B cell (primary cell): ENCODE measurements at regions not wholly inside any gene's neighbourhood (a gene's known extent, or its start where the extent isn't known, plus 50 kb on each side); places are given as distances from the start of the nearest gene placed in this dataset.

Experiments used
- ATAC-seq: fragments of 200-7000 bp; cut with Tn5 transposase; one replicate; pipeline ENCODE4 v1.10.0; 2021; ENCODE audit warnings: low read depth, mild to moderate bottlenecking, moderate number of reproducible peaks, moderate library complexity
- CTCF ChIA-PET: fragments of 350-600 bp; sonication (Branson Sonifier 250); formaldehyde crosslinking; loops from one replicate; lab custom pipeline; 2021; ENCODE audit warnings: antibody characterized with exemption, inconsistent platforms; lab: Charles Lee
- POLR2A ChIA-PET: fragments of 350-600 bp; sonication (Branson Sonifier 250); formaldehyde crosslinking; loops from one replicate; lab custom pipeline; 2021; ENCODE audit warnings: antibody characterized with exemption; lab: Charles Lee
- DNase-seq: peaks from one replicate; pipeline ENCODE4 v3.0.0; 2013
- H2AFZ ChIP-seq: 2 replicates; pipeline ENCODE4 v1.6.1; 2012; ENCODE audit warnings: mild to moderate bottlenecking, low read depth, low read length; ENCODE audit not compliant: insufficient read depth, poor library complexity, severe bottlenecking
- H3K27ac ChIP-seq, 2 donors: 1 replicate in 1 of 2; 2 replicates in 1 of 2; pipeline ENCODE4 v1.5.1; 2012 to 2013; ENCODE audit warnings: low read length in 2 of 2, mild to moderate bottlenecking in 2 of 2, moderate library complexity in 1 of 2
- H3K27me3 ChIP-seq, 4 experiments: fragments of 200-600 bp in 1 of 4; sonication (generic) in 1 of 4; replicated peaks in 1 of 4; 1 replicate in 2 of 4; 2 replicates in 2 of 4; pipeline versions ENCODE4 v1.6.1 to v1.7.0; 2013 to 2016; ENCODE audit warnings: low read length in 3 of 4, mild to moderate bottlenecking in 2 of 4, mixed read lengths in 1 of 4, moderate library complexity in 1 of 4; ENCODE audit not compliant: insufficient read depth in 4 of 4, control insufficient read depth in 3 of 4; ENCODE audit errors: control extremely low read depth in 1 of 4
- H3K36me3 ChIP-seq, 2 experiments: replicated peaks in 1 of 2; 1 replicate in 1 of 2; 2 replicates in 1 of 2; pipeline versions ENCODE4 v1.6.1 to v1.7.1; 2013; ENCODE audit warnings: low read length in 1 of 2; ENCODE audit not compliant: insufficient read depth in 2 of 2, control insufficient read depth in 1 of 2; ENCODE audit errors: control extremely low read depth in 1 of 2, extremely low read depth in 1 of 2
- H3K4me1 ChIP-seq, 2 donors: fragments of 200-600 bp in 1 of 2; sonication (generic) in 1 of 2; 1 replicate in 1 of 2; 2 replicates in 1 of 2; pipeline versions ENCODE4 v1.5.1 to v1.6.1; 2013 to 2017; ENCODE audit warnings: low read length in 2 of 2; ENCODE audit not compliant: control insufficient read depth in 2 of 2, insufficient read depth in 2 of 2
- H3K4me2 ChIP-seq: replicated peaks from 2 replicates; pipeline ENCODE3; 2012; ENCODE audit warnings: mild to moderate bottlenecking, low read depth, low read length; ENCODE audit not compliant: poor library complexity, severe bottlenecking
- H3K4me3 ChIP-seq, 5 experiments: fragments of 200-600 bp in 1 of 5; sonication (generic) in 1 of 5; 1 replicate in 3 of 5; 2 replicates in 2 of 5; pipeline versions ENCODE4 v1.5.1 to v1.7.0; 2011 to 2016; ENCODE audit warnings: low read length in 4 of 5, mild to moderate bottlenecking in 4 of 5, low read depth in 2 of 5, control low read depth in 1 of 5, moderate library complexity in 1 of 5; ENCODE audit not compliant: insufficient read depth in 1 of 5; ENCODE audit errors: control extremely low read depth in 1 of 5, extremely low read depth in 1 of 5
- H3K79me2 ChIP-seq: fragments of 200-600 bp; sonication (generic); one replicate; pipeline ENCODE4 v1.6.0; 2016; ENCODE audit warnings: low read length; ENCODE audit not compliant: control insufficient read depth, insufficient read depth
- H3K9ac ChIP-seq: fragments of 200-600 bp; sonication (generic); 2 replicates; pipeline ENCODE4 v1.6.1; 2017; ENCODE audit warnings: mild to moderate bottlenecking, low read length, moderate library complexity
- H3K9me3 ChIP-seq, 3 donors: one replicate each; pipeline versions ENCODE4 v1.6.1 to v1.7.1; 2013; ENCODE audit warnings: low read length in 2 of 3; ENCODE audit not compliant: control insufficient read depth in 2 of 3, insufficient read depth in 1 of 3; ENCODE audit errors: control extremely low read depth in 1 of 3
- H4K20me1 ChIP-seq: 2 replicates; pipeline ENCODE4 v1.6.0; 2012; ENCODE audit warnings: mild to moderate bottlenecking, low read length; ENCODE audit not compliant: insufficient read depth, control insufficient read depth, poor library complexity, severe bottlenecking
- H3K27ac Mint-ChIP-seq: one replicate; pipeline ENCODE4 v1.8.0; 2021; ENCODE audit warnings: mixed read lengths
- H3K27me3 Mint-ChIP-seq: one replicate; pipeline ENCODE4 v1.8.0; 2021; ENCODE audit warnings: mixed read lengths
- H3K4me1 Mint-ChIP-seq: one replicate; pipeline ENCODE4 v1.8.0; 2021; ENCODE audit warnings: mixed read lengths
- H3K4me3 Mint-ChIP-seq: one replicate; pipeline ENCODE4 v1.8.0; 2021; ENCODE audit warnings: mixed read lengths
- H3K9me3 Mint-ChIP-seq: one replicate; pipeline ENCODE4 v1.8.0; 2022; ENCODE audit warnings: mixed read lengths; ENCODE audit not compliant: insufficient read depth
- CTCF ChIP-seq: fragments of 200-600 bp; IDR thresholded peaks from one replicate; pipeline ENCODE4 v1.8.0; 2022; ENCODE audit warnings: antibody characterized with exemption, mild to moderate bottlenecking
- EZH2 ChIP-seq: IDR thresholded peaks from 2 replicates; pipeline ENCODE4 v1.6.1; 2012; ENCODE audit warnings: borderline replicate concordance, low read depth, mild to moderate bottlenecking, moderate library complexity, low read length; ENCODE audit not compliant: insufficient read depth, poor library complexity, severe bottlenecking
- WGBS: methylation state at CpG from one replicate; pipeline ENCODE4 v1.1.5; 2013; ENCODE audit warnings: missing lambda C conversion rate; ENCODE audit not compliant: insufficient coverage; 5-methylcytosine and 5-hydroxymethylcytosine counted together
- intact Hi-C: fragments of 100-400 bp; cut with micrococcal nuclease; formaldehyde crosslinking; loops from one replicate; pipeline ENCODE4 v1.10.0; 2022

DNA sequence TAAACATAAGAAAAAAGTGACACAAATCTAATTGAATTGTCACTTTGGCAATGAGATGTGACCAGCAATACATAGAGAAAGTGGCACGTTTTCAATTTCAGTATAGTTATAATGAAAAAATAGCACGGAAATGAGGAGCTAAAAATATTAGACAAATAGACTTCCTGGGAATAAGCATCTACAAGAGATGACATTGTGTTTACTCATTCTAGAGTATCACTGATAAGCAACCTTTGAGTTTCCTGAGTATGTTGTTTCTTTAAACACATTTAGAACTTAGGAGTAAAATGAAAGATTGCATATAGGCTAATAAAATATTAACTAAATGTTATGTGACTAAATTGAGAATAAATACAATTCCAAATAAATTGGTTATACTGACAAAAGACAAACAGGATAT is 207.1 kb upstream of the SLITRK6 start:
- Mint-ChIP-seq H3K27me3 (no peaks in the 10 kb centered on the region), H3K9me3 (peaks cover 4% of the 10 kb centered on the region), H3K27ac (no peak overlapping the region), H3K4me1 (no peaks in the 10 kb centered on the region), H3K4me3 (no peak overlapping the region)
- ChIA-PET CTCF (no interaction called here), POLR2A (no interaction called here)
- Histone ChIP-seq H3K4me2 (no peak overlapping the region), H3K79me2 (no peaks in the 10 kb centered on the region), H3K9ac (no peak overlapping the region), H3K36me3 (no peaks in the 10 kb centered on the region), H4K20me1 (no peaks in the 10 kb centered on the region), H3K9me3 (peaks cover 0 to 4% (median 0%) of the 10 kb centered on the region in 3 donors), H3K4me1 (no peaks in the 10 kb centered on the region), H3K27ac (no peak overlapping the region), H3K4me3 (no peak overlapping the region), H2AFZ (no peak overlapping the region), H3K27me3 (no peaks in the 10 kb centered on the region)
- DNase-seq (no peak), ATAC-seq (no peak)
- no CpG with 5 or more reads among the region's 2 CpGs for WGBS
- intact Hi-C loops: no loop called here
- TF ChIP-seq EZH2 (no peak), CTCF (no peak)

- Mint-ChIP-seq H3K4me3 (no peak overlapping the region), H3K27ac (no peak overlapping the region), H3K4me1 (no peaks in the 10 kb centered on the region), H3K9me3 (no peaks in the 10 kb centered on the region), H3K27me3 (no peaks in the 10 kb centered on the region)
- Histone ChIP-seq H3K79me2 (no peaks in the 10 kb centered on the region), H3K27me3 (no peaks in the 10 kb centered on the region), H3K4me1 (no peaks in the 10 kb centered on the region), H3K4me3 (no peak overlapping the region), H3K4me2 (no peak overlapping the region), H3K9ac (no peak overlapping the region), H3K27ac (no peak overlapping the region), H4K20me1 (no peaks in the 10 kb centered on the region), H3K36me3 (no peaks in the 10 kb centered on the region), H3K9me3 (no peaks in the 10 kb centered on the region), H2AFZ (no peak overlapping the region)
- CTCF ChIA-PET: no interaction called here
- ATAC-seq (no peak), DNase-seq (no peak)
- TF ChIP-seq CTCF (no peak), EZH2 (no peak)
- intact Hi-C loops: no loop called here
- WGBS: 58% methylated on average over 1 of the region's 2 CpGs
- POLR2A ChIA-PET: no interaction called here
Observed at GRCh38 chr13:86003029-86003428, 203.8 kb upstream of the SLITRK6 start.
